ENCODE measurements at regions not wholly inside any gene's neighbourhood (a gene's known extent, or its start where the extent isn't known, plus 50 kb on each side); places are given as distances from the start of the nearest gene placed in this dataset.

GRCh38 chr4:54152846-54153600 is 53.1 kb downstream of the GSX2 start:
- no peak for DNase-seq (ENCODE audit: low spot score)

DNA sequence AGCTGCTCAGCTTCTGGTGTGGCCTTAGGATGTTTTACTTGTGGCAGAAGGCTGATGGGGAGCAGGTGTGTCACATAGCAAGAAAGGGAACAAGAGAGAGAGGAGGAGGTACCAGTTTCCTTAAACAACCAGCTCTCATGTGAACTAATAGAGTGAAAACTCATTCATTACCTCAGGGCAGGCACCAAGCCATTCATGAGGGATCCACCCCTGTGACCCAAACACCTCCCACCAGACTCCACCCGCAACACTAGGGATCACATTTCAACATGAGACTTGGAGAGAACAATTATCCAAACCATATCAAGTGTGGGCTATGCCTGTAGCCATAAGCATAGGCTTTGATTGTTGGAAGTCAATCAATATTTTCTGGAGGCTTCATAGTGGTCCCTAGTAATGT is 56.0 kb downstream of the GSX2 start:
- DNase-seq (ENCODE audit: low spot score) = no peak

DNA sequence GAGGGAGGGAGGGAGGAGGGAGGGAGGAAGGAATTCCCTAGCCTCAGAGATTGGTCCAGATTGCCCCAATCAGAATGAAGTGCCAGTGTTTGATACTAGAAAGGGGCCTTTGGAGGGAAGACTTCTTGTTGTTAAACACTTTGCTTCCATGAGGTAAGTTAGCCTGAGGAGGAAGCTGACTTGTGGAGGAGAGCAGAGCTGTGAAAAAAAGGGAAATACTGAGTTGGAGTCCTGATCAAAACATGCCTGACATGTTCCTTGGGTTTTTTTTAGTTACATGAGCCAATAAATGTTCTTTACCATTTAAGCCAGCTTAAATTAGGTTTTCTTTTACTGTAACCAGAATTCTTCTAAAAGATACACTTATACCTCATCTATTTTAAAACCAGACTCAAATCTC is 57.6 kb downstream of the GSX2 start:
- DNase-seq (ENCODE audit: low spot score) = no peak

- no peak for DNase-seq (ENCODE audit: low spot score)
Observed at GRCh38 chr4:54159543-54159942, 59.6 kb downstream of the GSX2 start.

DNA sequence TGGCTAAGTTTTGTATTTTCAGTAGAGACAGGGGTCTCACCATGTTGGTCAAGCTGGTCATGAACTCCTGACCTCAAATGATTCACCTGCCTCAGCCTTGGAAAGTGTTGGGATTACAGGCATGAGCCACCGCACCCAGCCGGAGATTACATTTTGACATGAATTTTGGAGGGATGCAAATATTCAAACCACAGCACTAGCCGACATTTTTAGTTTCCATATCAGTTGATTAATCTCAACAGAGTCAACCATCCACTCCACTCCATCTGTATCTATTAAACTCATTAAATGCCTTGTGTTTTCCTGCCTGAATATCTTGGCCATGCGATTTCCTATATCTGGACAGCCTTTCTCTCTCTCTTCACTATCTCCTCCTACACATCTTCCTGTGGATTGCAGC is 64.1 kb upstream of the PDGFRA start:
- no peak for DNase-seq (ENCODE audit: low spot score)

DNA sequence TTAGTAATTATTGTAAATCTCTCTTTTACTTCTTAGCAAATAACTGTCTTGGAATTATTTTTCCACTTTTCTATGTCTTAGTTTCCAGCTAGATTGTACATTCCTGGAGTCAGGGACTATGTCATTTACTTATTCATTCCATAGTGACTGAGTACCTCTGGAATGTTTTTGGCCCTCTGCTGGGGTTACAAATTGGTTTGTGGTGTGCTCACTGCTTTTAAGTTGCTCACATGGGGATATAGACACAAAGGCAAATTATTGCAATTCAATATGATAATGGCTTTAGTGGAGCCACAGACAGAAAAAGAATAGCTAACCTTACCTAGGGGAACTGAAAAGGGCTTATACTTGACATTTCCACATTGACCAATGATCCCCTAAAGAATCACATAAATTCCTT is 63.7 kb upstream of the PDGFRA start:
- peak; percentile 72 for DNase-seq (ENCODE audit: low spot score)

- no peak for DNase-seq (ENCODE audit: low spot score)
Observed at GRCh38 chr4:54167508-54167907, 61.6 kb upstream of the PDGFRA start.

GRCh38 chr4:54169176-54169575 is 59.9 kb upstream of the PDGFRA start:
- DNase-seq (ENCODE audit: low spot score) = no peak

DNA sequence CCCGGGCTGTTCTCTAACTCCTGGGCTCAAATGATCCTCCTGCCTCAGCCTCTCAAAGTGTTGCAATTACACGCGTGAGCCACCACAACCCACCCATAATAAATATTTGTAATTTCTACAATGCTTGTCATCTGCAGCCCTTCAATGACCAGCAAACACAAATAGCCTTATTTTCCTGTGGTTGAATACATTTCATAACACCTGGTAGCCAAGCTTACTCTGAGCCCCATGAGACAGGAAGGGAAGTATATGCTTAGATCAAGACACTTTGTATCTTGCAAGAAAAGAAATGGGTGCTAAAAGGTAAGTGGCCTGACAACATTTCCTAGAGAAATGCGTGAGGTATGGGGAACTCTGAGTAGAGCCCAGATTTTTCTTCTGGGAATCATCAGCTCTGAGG is 56.9 kb upstream of the PDGFRA start:
- DNase-seq (ENCODE audit: low spot score) = no peak

DNA sequence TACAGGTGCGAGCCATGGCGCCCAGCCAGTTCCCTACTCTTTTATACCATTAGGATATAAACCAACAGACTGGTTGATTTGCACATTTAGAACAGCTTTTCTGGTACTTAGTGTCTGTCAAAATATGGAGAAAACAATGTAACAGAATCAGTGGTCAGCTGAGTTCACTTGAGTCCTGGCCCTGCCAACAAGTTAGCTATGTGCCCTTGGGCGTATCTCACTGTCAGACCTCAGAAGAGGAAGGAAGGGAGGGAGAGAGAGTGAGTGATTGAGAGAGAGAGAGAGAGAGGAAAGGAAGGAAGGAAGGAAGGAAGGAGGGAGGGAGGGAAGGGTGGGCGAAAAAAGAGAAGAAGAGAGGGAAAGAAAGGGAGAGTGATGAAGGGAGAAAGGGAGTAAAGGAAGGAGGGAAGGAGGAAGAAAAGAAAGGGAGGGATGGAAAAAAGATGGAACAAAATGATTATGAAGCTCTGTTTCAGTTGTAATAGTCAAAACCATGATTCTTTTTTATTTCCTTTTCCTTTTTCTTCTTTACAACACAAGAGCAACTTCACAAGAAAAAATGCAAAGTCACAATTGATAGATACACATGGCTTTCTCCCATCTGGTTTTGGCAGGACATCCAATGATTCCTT is 55.7 kb upstream of the PDGFRA start:
- DNase-seq (ENCODE audit: low spot score) = peak; percentile 14

DNA sequence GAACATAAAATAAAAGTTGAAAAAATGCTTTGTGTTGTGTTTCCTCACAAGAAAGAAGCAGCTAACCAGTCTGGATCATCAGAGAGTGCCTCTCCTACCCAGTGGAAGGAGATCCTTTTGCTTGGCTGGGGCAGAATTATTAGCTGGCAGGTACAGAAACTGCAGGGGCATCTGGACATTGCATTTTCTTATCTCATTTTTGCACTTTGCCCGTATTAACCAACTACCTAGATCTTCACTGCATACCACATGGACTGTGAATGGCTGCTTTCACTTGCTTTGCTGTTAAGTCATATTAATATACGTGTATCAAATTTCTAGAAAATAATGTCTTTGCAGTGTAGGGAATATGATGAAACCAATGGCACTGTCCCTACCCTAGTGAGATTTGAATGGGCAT is 52.9 kb upstream of the PDGFRA start:
- DNase-seq (ENCODE audit: low spot score) = no peak

Measured in COLO829 (cell line).